ENCODE measurements at regions not wholly inside any gene's neighbourhood (a gene's known extent, or its start where the extent isn't known, plus 50 kb on each side); places are given as distances from the start of the nearest gene placed in this dataset.

GRCh38 chr7:46551603-46552002 lies 630.5 kb upstream of the IGFBP3 start:
- H3K9me3 ChIP-seq = no peaks in the 10 kb centered on the region
- H3K27me3 ChIP-seq = no peaks in the 10 kb centered on the region
- intact Hi-C loops (cut with DNase I; ENCODE audit: low total_unique reads) = no loop called here
- no peak for DNase-seq
- TF ChIP-seq POLR2A (IDR thresholded peaks at IDR 0.05) (no peak), CTCF (IDR thresholded peaks at IDR 0.05) (no peak)
- H3K4me1 ChIP-seq = no peaks in the 10 kb centered on the region
- H3K4me3 ChIP-seq = no peak overlapping the region
- no peak overlapping the region for H3K27ac ChIP-seq
- H3K36me3 ChIP-seq (ENCODE audit: low read depth, missing control alignments) = no peaks in the 10 kb centered on the region
- WGBS, 2 donors = 76 to 91% methylated on average over 1 of the region's 1 CpG

- Histone ChIP-seq H3K36me3 (ENCODE audit: low read depth, missing control alignments) (no peaks in the 10 kb centered on the region), H3K4me1 (no peaks in the 10 kb centered on the region), H3K27me3 (no peaks in the 10 kb centered on the region), H3K4me3 (no peak overlapping the region), H3K27ac (no peak overlapping the region), H3K9me3 (no peaks in the 10 kb centered on the region)
- WGBS, 2 donors = 82 to 83% methylated on average over 5 of the region's 5 CpGs
- intact Hi-C loops (cut with DNase I; ENCODE audit: low total_unique reads) = no loop called here
- TF ChIP-seq POLR2A (IDR thresholded peaks at IDR 0.05) = no peak
- no peak for TF ChIP-seq CTCF (IDR thresholded peaks at IDR 0.05)
- DNase-seq = no peak
Measured at GRCh38 chr7:46550864-46551263, 629.8 kb upstream of the IGFBP3 start.

GRCh38 chr7:46549892-46550639 lies 629.0 kb upstream of the IGFBP3 start:
- no peaks in the 10 kb centered on the region for H3K36me3 ChIP-seq (ENCODE audit: low read depth, missing control alignments)
- TF ChIP-seq POLR2A (IDR thresholded peaks at IDR 0.05) = no peak
- no peak for TF ChIP-seq CTCF (IDR thresholded peaks at IDR 0.05)
- WGBS, 2 donors = 78 to 85% methylated on average over 3 of the region's 3 CpGs

GRCh38 chr7:46549347-46549746 lies 628.3 kb upstream of the IGFBP3 start:
- Histone ChIP-seq H3K27me3 (no peaks in the 10 kb centered on the region), H3K36me3 (ENCODE audit: low read depth, missing control alignments) (no peaks in the 10 kb centered on the region), H3K4me3 (no peak overlapping the region), H3K9me3 (no peaks in the 10 kb centered on the region), H3K4me1 (no peaks in the 10 kb centered on the region), H3K27ac (no peak overlapping the region)
- 88 to 96% methylated on average over 1 of the region's 1 CpG for WGBS, 2 donors
- DNase-seq = no peak
- intact Hi-C loops (cut with DNase I; ENCODE audit: low total_unique reads) = no loop called here
- TF ChIP-seq POLR2A (IDR thresholded peaks at IDR 0.05) = no peak
- TF ChIP-seq CTCF (IDR thresholded peaks at IDR 0.05) = no peak

More at GRCh38 chr7:46549892-46550639, 629.0 kb upstream of the IGFBP3 start:
- Histone ChIP-seq H3K27ac (no peak overlapping the region), H3K4me1 (no peaks in the 10 kb centered on the region), H3K4me3 (no peak overlapping the region), H3K9me3 (no peaks in the 10 kb centered on the region), H3K27me3 (no peaks in the 10 kb centered on the region)
- intact Hi-C loops (cut with DNase I; ENCODE audit: low total_unique reads) = no loop called here
- no peak for DNase-seq

- Histone ChIP-seq H3K4me3 (no peak overlapping the region), H3K27ac (no peak overlapping the region), H3K27me3 (no peaks in the 10 kb centered on the region), H3K4me1 (no peaks in the 10 kb centered on the region), H3K9me3 (no peaks in the 10 kb centered on the region), H3K36me3 (ENCODE audit: low read depth, missing control alignments) (no peaks in the 10 kb centered on the region)
- intact Hi-C loops (cut with DNase I; ENCODE audit: low total_unique reads) = no loop called here
- DNase-seq = no peak
- TF ChIP-seq CTCF (IDR thresholded peaks at IDR 0.05) = no peak
Measured at GRCh38 chr7:46547044-46547443, 626.0 kb upstream of the IGFBP3 start.
